ENCODE measurements at regions not wholly inside any gene's neighbourhood (a gene's known extent, or its start where the extent isn't known, plus 50 kb on each side); places are given as distances from the start of the nearest gene placed in this dataset.
"Not testable (repeated sequence)": the region's sequence is repeated elsewhere in the genome, so short reads cannot be mapped to it uniquely, and the experiment has no call there.

DNA sequence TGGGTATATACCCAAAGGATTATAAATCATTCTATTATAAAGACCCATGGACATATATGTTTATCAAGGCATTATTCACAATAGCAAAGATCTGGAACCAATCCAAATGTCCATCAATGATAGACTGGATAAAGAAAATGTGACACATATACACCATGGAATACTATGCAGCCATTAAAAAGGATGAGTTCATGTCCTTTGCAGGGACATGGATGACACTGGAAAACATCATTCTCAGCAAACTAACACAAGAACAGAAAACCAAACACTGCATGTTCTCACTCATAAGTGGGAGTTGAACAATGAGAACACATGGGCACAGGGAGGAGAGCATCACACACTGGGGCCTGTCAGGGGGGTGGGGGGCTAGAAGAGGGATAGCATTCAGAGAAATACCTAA is 136.9 kb upstream of the ST8SIA4 start:
- DNase-seq (ENCODE audit: low spot score): not testable (repeated sequence)

DNA sequence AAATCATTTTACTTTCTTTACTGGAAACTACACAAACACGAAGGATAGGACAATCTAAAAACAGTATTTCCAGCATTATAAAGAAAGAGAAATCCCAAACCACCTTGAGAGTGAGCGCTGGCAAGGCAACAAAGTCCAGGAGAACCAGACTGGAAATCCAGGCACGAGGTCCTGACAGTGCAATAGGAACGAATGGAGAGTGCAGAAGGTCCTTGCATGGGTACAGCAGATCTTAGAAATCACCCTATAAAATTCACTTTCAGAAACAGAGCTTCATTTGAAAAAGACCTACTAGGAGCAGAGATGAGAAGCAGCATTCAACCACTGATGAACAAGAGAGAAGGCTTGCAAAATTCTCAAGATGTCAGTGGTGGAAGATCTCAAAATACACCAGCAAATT is 133.7 kb upstream of the ST8SIA4 start:
- no peak for DNase-seq (ENCODE audit: low spot score)

GRCh38 chr5:101035425-101035824 is 132.3 kb upstream of the ST8SIA4 start:
- DNase-seq (ENCODE audit: low spot score): no peak

DNA sequence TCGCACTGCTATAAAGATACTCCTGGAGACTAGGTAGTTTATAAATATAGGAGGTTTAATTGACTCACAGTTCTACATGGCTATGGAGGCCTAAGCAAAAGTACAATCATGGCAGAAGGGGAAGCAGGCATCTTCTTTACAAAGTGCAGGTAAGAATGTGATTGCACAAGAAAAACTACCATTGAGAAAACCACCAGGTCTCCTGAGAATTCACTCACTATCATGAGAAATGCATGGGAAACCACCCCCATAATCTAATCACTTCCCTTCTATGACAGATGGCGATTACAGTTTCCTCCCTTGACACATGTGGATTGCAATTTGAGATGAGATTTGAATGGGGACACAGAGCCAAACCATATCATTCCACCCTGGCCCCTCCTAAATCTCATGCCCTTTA is 121.2 kb upstream of the ST8SIA4 start:
- DNase-seq (ENCODE audit: low spot score): no peak

GRCh38 chr5:101018299-101018698 is 115.2 kb upstream of the ST8SIA4 start:
- no peak for DNase-seq (ENCODE audit: low spot score)

DNA sequence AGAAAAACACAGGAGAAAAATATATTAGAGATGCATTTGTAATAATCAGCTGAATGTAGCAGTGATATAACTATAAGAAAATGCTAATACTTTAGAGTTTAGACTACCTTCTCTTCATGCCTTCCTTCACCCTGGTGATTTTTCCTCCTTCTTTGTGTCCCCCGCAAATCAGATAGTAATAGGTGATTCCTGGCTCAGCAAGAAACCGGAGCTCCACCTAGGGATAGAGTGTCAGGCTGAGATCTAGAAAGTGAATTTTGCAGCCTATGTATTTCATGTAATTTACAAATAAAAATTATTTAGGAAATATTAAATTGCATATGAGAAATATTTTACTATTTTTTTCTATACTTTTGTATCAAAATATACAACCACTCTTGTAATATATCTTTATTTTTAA is 109.8 kb upstream of the ST8SIA4 start:
- DNase-seq (ENCODE audit: low spot score): no peak

GRCh38 chr5:101009758-101010519 is 106.9 kb upstream of the ST8SIA4 start:
- no peak for DNase-seq (ENCODE audit: low spot score)

DNA sequence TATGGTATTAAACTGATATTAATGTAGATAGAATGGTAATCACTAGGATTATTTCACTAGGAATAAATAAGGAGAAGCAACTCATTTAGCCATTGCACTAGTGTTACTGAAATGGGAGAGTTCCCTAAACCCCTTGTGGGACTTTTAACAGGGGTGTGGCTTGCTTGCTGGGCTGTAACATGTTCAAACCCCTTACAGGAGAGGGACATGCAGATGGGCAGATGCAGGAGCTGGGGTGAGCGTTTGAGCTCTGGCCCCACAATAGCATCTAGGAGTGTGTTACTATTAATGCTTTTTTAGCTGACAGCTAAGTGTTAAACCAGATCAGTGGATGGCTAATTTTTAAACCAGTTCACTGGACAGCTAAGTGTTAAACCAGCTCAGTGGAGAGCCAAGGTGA is 89.3 kb upstream of the ST8SIA4 start:
- DNase-seq (ENCODE audit: low spot score): no peak

DNA sequence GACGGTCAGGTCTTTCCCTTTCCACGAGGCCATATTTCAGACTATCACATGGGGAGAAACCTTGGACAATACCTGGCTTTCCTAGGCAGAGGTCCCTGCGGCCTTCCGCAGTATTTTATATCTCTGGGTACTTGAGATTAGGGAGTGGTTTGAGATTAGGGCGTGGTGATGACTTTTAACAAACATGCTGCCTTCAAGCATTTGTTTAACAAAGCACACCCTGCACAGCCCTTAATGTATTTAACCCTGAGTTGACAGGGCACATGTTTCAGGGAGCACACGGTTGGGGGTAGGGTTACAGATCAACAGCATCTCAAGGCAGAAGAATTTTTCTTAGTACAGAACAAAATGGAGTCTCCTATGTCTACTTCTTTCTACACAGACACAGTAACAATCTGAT is 80.5 kb upstream of the ST8SIA4 start:
- not testable (repeated sequence) for DNase-seq (ENCODE audit: low spot score)

- DNase-seq (ENCODE audit: low spot score): no peak
Observed at GRCh38 chr5:100974082-100974481, 71.0 kb upstream of the ST8SIA4 start.

GRCh38 chr5:100970646-100971255 is 67.7 kb upstream of the ST8SIA4 start:
- no peak for DNase-seq (ENCODE audit: low spot score)

DNA sequence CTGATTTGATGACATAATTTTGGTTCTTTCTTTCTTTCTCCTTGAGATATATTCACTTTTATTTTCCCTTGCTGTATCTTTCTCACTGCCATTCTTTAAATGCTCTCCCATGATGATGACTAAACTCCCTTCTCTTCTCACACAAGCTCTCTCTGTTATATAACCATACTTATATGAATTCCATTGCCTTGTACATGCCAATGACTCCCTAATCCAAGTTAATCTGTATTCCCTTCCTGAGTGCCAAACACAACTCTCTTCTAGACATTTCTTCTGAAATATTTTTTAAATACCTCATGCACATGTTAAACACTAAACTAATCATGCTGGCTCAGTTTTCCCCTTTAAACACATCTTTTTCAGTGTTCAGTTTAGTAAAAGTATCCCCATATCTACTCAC is 62.2 kb upstream of the ST8SIA4 start:
- no peak for DNase-seq (ENCODE audit: low spot score)
